Left ventricle myocardium inferior (tissue), 1 donor: ENCODE measurements at regions not wholly inside any gene's neighbourhood (a gene's known extent, or its start where the extent isn't known, plus 50 kb on each side); places are given as distances from the start of the nearest gene placed in this dataset.

Experiments
- DNase-seq: peaks from one replicate; pipeline ENCODE4 v3.0.0-alpha.2; 2020
- H3K27ac ChIP-seq: fragments of 200-600 bp; replicated peaks from 2 replicates; pipeline ENCODE4 v1.8.0; 2021
- H3K27me3 ChIP-seq: fragments of 200-600 bp; 2 replicates; pipeline ENCODE4 v1.8.0; 2021; ENCODE audit warnings: low read depth
- H3K36me3 ChIP-seq: fragments of 200-600 bp; 2 replicates; pipeline ENCODE4 v1.8.0; 2021
- H3K4me1 ChIP-seq: fragments of 200-600 bp; 2 replicates; pipeline ENCODE4 v1.8.0; 2021
- H3K4me3 ChIP-seq: fragments of 200-600 bp; 2 replicates; pipeline ENCODE4 v1.8.0; 2021; ENCODE audit warnings: mild to moderate bottlenecking, moderate library complexity
- H3K9me3 ChIP-seq: fragments of 200-600 bp; replicated peaks from 2 replicates; pipeline ENCODE4 v1.8.0; 2021
- intact Hi-C: fragments of 100-400 bp; cut with micrococcal nuclease; formaldehyde crosslinking; loops from one replicate; pipeline ENCODE4 v1.11.0; 2022
- TF ChIP-seq, protein P1 (sequence below): fragments of 200-600 bp; IDR thresholded peaks from 2 replicates; pipeline ENCODE4 v1.8.0; 2021; ENCODE audit warnings: antibody characterized with exemption, mild to moderate bottlenecking, borderline replicate concordance
- donor health status: DM: no; HTN: yes; CAD: no; lungs with severe emphysema.

GRCh38 chr7:121510302-121510701 lies 114.2 kb upstream of the FAM3C start:
- TF ChIP-seq, protein P1, sequence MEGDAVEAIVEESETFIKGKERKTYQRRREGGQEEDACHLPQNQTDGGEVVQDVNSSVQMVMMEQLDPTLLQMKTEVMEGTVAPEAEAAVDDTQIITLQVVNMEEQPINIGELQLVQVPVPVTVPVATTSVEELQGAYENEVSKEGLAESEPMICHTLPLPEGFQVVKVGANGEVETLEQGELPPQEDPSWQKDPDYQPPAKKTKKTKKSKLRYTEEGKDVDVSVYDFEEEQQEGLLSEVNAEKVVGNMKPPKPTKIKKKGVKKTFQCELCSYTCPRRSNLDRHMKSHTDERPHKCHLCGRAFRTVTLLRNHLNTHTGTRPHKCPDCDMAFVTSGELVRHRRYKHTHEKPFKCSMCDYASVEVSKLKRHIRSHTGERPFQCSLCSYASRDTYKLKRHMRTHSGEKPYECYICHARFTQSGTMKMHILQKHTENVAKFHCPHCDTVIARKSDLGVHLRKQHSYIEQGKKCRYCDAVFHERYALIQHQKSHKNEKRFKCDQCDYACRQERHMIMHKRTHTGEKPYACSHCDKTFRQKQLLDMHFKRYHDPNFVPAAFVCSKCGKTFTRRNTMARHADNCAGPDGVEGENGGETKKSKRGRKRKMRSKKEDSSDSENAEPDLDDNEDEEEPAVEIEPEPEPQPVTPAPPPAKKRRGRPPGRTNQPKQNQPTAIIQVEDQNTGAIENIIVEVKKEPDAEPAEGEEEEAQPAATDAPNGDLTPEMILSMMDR, result peak; percentile 24
- intact Hi-C loops, result no loop called here
- Histone ChIP-seq H3K4me1 (no peaks in the 10 kb centered on the region), H3K27me3 (no peaks in the 10 kb centered on the region), H3K4me3 (no peak overlapping the region), H3K9me3 (peaks cover 49% of the 10 kb centered on the region), H3K36me3 (no peaks in the 10 kb centered on the region), H3K27ac (no peak overlapping the region)
- no peak for DNase-seq

DNA sequence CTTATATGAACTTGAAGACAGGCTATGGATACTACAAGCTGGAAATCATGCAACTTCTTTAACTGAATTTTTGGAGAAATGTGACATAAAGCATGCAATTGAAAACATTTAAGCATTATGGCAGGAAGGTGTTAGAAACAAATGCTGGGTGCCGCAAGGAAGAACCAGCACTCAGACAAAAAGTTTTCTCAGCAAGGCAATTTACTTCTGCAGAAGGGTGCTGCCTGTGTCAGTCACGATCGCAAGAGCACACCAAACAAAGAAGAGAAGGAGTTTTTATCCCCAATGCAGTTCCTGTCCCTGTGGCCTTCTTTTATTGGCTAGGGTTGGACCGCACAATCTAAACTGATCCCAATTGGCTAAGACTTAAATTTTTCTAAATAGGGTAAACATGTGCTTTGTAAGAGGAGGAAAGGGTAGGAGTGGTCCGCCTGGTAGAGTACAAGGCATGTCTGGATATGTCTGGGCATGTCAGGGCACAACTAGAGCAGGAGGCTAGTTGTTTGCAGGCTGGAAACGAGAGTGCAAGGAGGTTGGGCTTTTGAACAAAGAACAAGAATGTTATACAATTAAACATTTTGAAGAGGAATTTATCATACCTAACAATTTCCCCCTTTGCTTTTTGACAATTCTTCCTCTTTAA lies 109.6 kb upstream of the FAM3C start:
- Histone ChIP-seq H3K4me1 (no peaks in the 10 kb centered on the region), H3K4me3 (no peak overlapping the region), H3K36me3 (no peaks in the 10 kb centered on the region), H3K27ac (no peak overlapping the region), H3K27me3 (no peaks in the 10 kb centered on the region), H3K9me3 (peaks cover 47% of the 10 kb centered on the region)
- intact Hi-C loops, result no loop called here
- TF ChIP-seq, protein P1, result no peak
- DNase-seq, result no peak

GRCh38 chr7:121505021-121505420 lies 108.9 kb upstream of the FAM3C start:
- TF ChIP-seq, protein P1, result no peak
- H3K4me1 ChIP-seq, result no peaks in the 10 kb centered on the region
- DNase-seq, result no peak
- H3K27ac ChIP-seq, result no peak overlapping the region
- H3K27me3 ChIP-seq, result no peaks in the 10 kb centered on the region
- H3K36me3 ChIP-seq, result no peaks in the 10 kb centered on the region
- intact Hi-C loops, result no loop called here
- H3K9me3 ChIP-seq, result peaks cover 40% of the 10 kb centered on the region
- no peak overlapping the region for H3K4me3 ChIP-seq

DNA sequence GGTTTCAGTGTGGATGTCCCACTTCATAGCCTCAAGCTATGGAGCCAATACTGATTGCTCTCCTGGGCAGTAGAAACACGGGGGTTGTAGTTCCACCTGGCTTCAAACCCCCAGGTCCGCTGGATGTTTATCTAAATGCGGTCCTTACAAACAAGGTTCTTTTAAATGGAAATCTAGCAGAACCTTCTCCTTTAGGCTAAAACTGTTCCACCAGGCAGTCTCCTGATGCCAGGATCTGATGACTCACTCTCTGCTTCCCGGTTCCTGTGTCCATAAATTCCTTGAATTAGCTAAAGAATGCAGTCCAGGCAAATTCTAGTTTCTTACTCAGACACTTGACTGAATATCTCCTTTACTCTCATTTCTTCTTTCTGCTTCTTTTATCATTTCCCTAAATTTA lies 108.4 kb upstream of the FAM3C start:
- TF ChIP-seq, protein P1, result no peak
- Histone ChIP-seq H3K9me3 (peaks cover 35% of the 10 kb centered on the region), H3K4me3 (no peak overlapping the region), H3K4me1 (no peaks in the 10 kb centered on the region), H3K27me3 (no peaks in the 10 kb centered on the region), H3K36me3 (no peaks in the 10 kb centered on the region), H3K27ac (no peak overlapping the region)
- intact Hi-C loops, result no loop called here
- DNase-seq, result no peak

- DNase-seq, result no peak
These were observed 107.6 kb upstream of the FAM3C start for GRCh38 chr7:121503730-121504129.

More at GRCh38 chr7:121503730-121504129, 107.6 kb upstream of the FAM3C start:
- Histone ChIP-seq H3K36me3 (no peaks in the 10 kb centered on the region), H3K4me1 (no peaks in the 10 kb centered on the region), H3K9me3 (peaks cover 31% of the 10 kb centered on the region), H3K27ac (no peak overlapping the region), H3K27me3 (no peaks in the 10 kb centered on the region), H3K4me3 (no peak overlapping the region)
- TF ChIP-seq, protein P1, result no peak
- intact Hi-C loops, result no loop called here
